Osteoblast (primary cell): ENCODE measurements at regions not wholly inside any gene's neighbourhood (a gene's known extent, or its start where the extent isn't known, plus 50 kb on each side); places are given as distances from the start of the nearest gene placed in this dataset.

Source experiments
- DNase-seq: peaks from one replicate; pipeline ENCODE4 v3.0.0; 2011; ENCODE audit warnings: low spot score, mixed read lengths; ENCODE audit not compliant: insufficient read length; ENCODE audit errors: missing footprints
- H2AFZ ChIP-seq: 2 replicates; pipeline ENCODE4 v1.6.0; 2011; ENCODE audit warnings: mild to moderate bottlenecking, low read length
- H3K27ac ChIP-seq: 2 replicates; pipeline ENCODE4 v1.5.1; 2011; ENCODE audit warnings: mild to moderate bottlenecking, low read depth, low read length, moderate library complexity
- H3K27me3 ChIP-seq: 2 replicates; pipeline ENCODE4 v1.6.0; 2012; ENCODE audit warnings: mild to moderate bottlenecking, control low read depth, inconsistent platforms, low read length, moderate library complexity; ENCODE audit not compliant: insufficient read depth
- H3K36me3 ChIP-seq: 2 replicates; pipeline ENCODE4 v1.5.1; 2011; ENCODE audit warnings: mild to moderate bottlenecking, low read length, control low read depth, moderate library complexity; ENCODE audit not compliant: insufficient read depth
- H3K4me1 ChIP-seq: 2 replicates; pipeline ENCODE4 v1.5.1; 2011; ENCODE audit warnings: mild to moderate bottlenecking, low read length, control low read depth, moderate library complexity; ENCODE audit not compliant: insufficient read depth
- H3K4me2 ChIP-seq: 2 replicates; pipeline ENCODE4 v1.6.0; 2011; ENCODE audit warnings: mild to moderate bottlenecking, low read length; ENCODE audit not compliant: insufficient read depth
- H3K4me3 ChIP-seq: fragments of 200-600 bp; sonication (generic); 3 replicates; pipeline ENCODE4 v1.5.1; 2012; ENCODE audit warnings: mild to moderate bottlenecking, low read length, inconsistent platforms; ENCODE audit not compliant: insufficient read depth
- H3K79me2 ChIP-seq: 2 replicates; pipeline ENCODE4 v1.6.0; 2012; ENCODE audit warnings: mild to moderate bottlenecking, low read length, control low read depth, inconsistent platforms; ENCODE audit not compliant: insufficient read depth
- H3K9me3 ChIP-seq: 2 replicates; pipeline ENCODE4 v1.5.1; 2011; ENCODE audit warnings: low read depth, low read length, control low read depth
- H4K20me1 ChIP-seq: 2 replicates; pipeline ENCODE4 v1.6.0; 2012; ENCODE audit warnings: mild to moderate bottlenecking, low read length, control low read depth; ENCODE audit not compliant: insufficient read depth
- CTCF ChIP-seq: IDR thresholded peaks from 2 replicates; pipeline ENCODE4 v1.5.1; 2011; ENCODE audit warnings: mild to moderate bottlenecking, low read depth, low read length, moderate library complexity; ENCODE audit errors: extremely low read depth

GRCh38 chr1:80059940-80060339, 1053.4 kb upstream of the ADGRL4 start:
- Histone ChIP-seq H3K4me2 (no peak overlapping the region), H3K4me3 (no peak overlapping the region), H3K36me3 (no peaks in the 10 kb centered on the region), H3K4me1 (no peaks in the 10 kb centered on the region), H2AFZ (no peak overlapping the region), H3K27ac (no peak overlapping the region), H3K27me3 (no peaks in the 10 kb centered on the region), H3K9me3 (no peaks in the 10 kb centered on the region), H3K79me2 (no peaks in the 10 kb centered on the region), H4K20me1 (no peaks in the 10 kb centered on the region)
- no peak for DNase-seq
- no peak for TF ChIP-seq CTCF

GRCh38 chr1:80056179-80056578, 1049.6 kb upstream of the ADGRL4 start:
- no peak overlapping the region for H3K27ac ChIP-seq
- no peak overlapping the region for H2AFZ ChIP-seq
- H3K79me2 ChIP-seq = no peaks in the 10 kb centered on the region
- H3K27me3 ChIP-seq = no peaks in the 10 kb centered on the region
- H3K4me1 ChIP-seq = no peaks in the 10 kb centered on the region
- H4K20me1 ChIP-seq = no peaks in the 10 kb centered on the region
- no peak overlapping the region for H3K4me3 ChIP-seq
- no peaks in the 10 kb centered on the region for H3K36me3 ChIP-seq
- TF ChIP-seq CTCF = no peak
- H3K9me3 ChIP-seq = no peaks in the 10 kb centered on the region
- DNase-seq = no peak
- H3K4me2 ChIP-seq = no peak overlapping the region

GRCh38 chr1:80054129-80054528, 1047.6 kb upstream of the ADGRL4 start:
- no peak overlapping the region for H3K4me2 ChIP-seq
- H3K27ac ChIP-seq = no peak overlapping the region
- H3K79me2 ChIP-seq = no peaks in the 10 kb centered on the region
- no peak overlapping the region for H3K4me3 ChIP-seq
- DNase-seq = no peak
- no peaks in the 10 kb centered on the region for H3K9me3 ChIP-seq
- no peak overlapping the region for H2AFZ ChIP-seq
- no peaks in the 10 kb centered on the region for H3K27me3 ChIP-seq
- TF ChIP-seq CTCF = no peak
- H3K36me3 ChIP-seq = no peaks in the 10 kb centered on the region
- H4K20me1 ChIP-seq = no peaks in the 10 kb centered on the region
- H3K4me1 ChIP-seq = no peaks in the 10 kb centered on the region

DNA sequence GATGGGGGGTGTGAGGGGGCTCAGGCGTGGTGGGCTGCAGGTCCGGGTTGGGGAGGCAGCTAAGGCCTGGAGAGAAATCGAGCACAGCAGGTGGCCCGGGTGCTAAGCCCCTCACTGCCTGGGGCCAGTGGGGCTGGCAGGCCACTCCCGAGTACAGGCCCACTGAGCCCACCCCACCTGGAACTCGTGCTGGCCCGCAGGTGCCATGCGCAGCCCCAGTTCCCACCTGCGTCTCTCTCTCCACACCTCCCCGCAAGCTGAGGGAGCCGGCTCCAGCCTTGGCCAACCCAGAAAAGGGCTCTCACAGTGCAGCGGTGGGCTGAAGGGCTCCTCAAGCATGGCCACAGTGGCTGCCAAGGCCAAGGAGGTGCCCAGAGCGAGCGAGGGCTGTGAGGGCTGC, 1047.1 kb upstream of the ADGRL4 start:
- no peaks in the 10 kb centered on the region for H4K20me1 ChIP-seq
- DNase-seq = no peak
- no peaks in the 10 kb centered on the region for H3K9me3 ChIP-seq
- no peaks in the 10 kb centered on the region for H3K79me2 ChIP-seq
- H3K4me3 ChIP-seq = no peak overlapping the region
- H3K27me3 ChIP-seq = no peaks in the 10 kb centered on the region
- H3K36me3 ChIP-seq = no peaks in the 10 kb centered on the region
- H3K4me1 ChIP-seq = no peaks in the 10 kb centered on the region
- no peak overlapping the region for H3K4me2 ChIP-seq
- no peak overlapping the region for H2AFZ ChIP-seq
- H3K27ac ChIP-seq = no peak overlapping the region
- no peak for TF ChIP-seq CTCF
